Naive thymus-derived CD4-positive, alpha-beta T cell (primary cell): ENCODE measurements at regions not wholly inside any gene's neighbourhood (a gene's known extent, or its start where the extent isn't known, plus 50 kb on each side); places are given as distances from the start of the nearest gene placed in this dataset.
"Not testable (repeated sequence)": the region's sequence is repeated elsewhere in the genome, so short reads cannot be mapped to it uniquely, and the experiment has no call there.

Experiments used
- ATAC-seq: fragments of 150-1000 bp; cut with Tn5 transposase; 2 replicates; pipeline ENCODE4 v1.10.0; 2021; ENCODE audit warnings: mild to moderate bottlenecking, moderate library complexity
- CTCF ChIA-PET: fragments of 350-600 bp; sonication (Branson Sonifier 250); formaldehyde crosslinking; loops from one replicate; lab custom pipeline; 2021; ENCODE audit warnings: antibody characterized with exemption; lab: Charles Lee
- POLR2A ChIA-PET: fragments of 350-600 bp; sonication (Branson Sonifier 250); formaldehyde crosslinking; loops from one replicate; lab custom pipeline; 2021; ENCODE audit warnings: antibody characterized with exemption, inconsistent platforms; lab: Charles Lee
- DNase-seq, 9 donors: peaks; one replicate each; pipeline versions ENCODE4 v3.0.0 to v3.0.0-alpha.2; 2020 to 2022; ENCODE audit warnings: mixed read lengths in 1 of 9
- H3K27ac ChIP-seq: one replicate; pipeline ENCODE4 v1.7.0; 2013; ENCODE audit warnings: mild to moderate bottlenecking, low read depth, low read length, moderate library complexity
- H3K27me3 ChIP-seq, 2 donors: one replicate each; pipeline ENCODE4 v1.7.0; 2013; ENCODE audit warnings: low read length in 2 of 2, mild to moderate bottlenecking in 2 of 2, moderate library complexity in 2 of 2; ENCODE audit not compliant: control insufficient read depth in 2 of 2, insufficient read depth in 2 of 2
- H3K36me3 ChIP-seq, 3 experiments: 1 replicate in 2 of 3; 2 replicates in 1 of 3; pipeline ENCODE4 v1.7.0; 2013; ENCODE audit warnings: low read length in 3 of 3, mild to moderate bottlenecking in 3 of 3, moderate library complexity in 1 of 3; ENCODE audit not compliant: insufficient read depth in 3 of 3, control insufficient read depth in 2 of 3
- H3K4me1 ChIP-seq, 2 donors: one replicate each; pipeline ENCODE4 v1.7.0; 2013; ENCODE audit warnings: low read length in 2 of 2, mild to moderate bottlenecking in 2 of 2, moderate library complexity in 1 of 2; ENCODE audit not compliant: control insufficient read depth in 2 of 2, insufficient read depth in 2 of 2
- H3K4me3 ChIP-seq: 2 replicates; pipeline ENCODE4 v1.7.0; 2013; ENCODE audit warnings: mild to moderate bottlenecking, low read length
- H3K9me3 ChIP-seq, 3 experiments: 1 replicate in 2 of 3; 2 replicates in 1 of 3; pipeline ENCODE4 v1.7.0; 2013; ENCODE audit warnings: low read length in 3 of 3; ENCODE audit not compliant: control insufficient read depth in 2 of 3
- H3K27ac Mint-ChIP-seq, 9 donors: one replicate each; pipeline ENCODE4 v1.8.0; 2020 to 2022; ENCODE audit warnings: mixed read lengths in 9 of 9, mild to moderate bottlenecking in 8 of 9, moderate library complexity in 5 of 9, inconsistent platforms in 2 of 9
- H3K27me3 Mint-ChIP-seq, 5 donors: one replicate each; pipeline ENCODE4 v1.8.0; 2021 to 2022; ENCODE audit warnings: mixed read lengths in 5 of 5, mild to moderate bottlenecking in 1 of 5
- H3K36me3 Mint-ChIP-seq, 5 donors: one replicate each; pipeline ENCODE4 v1.8.0; 2020 to 2022; ENCODE audit warnings: mixed read lengths in 5 of 5, mild to moderate bottlenecking in 3 of 5, inconsistent platforms in 1 of 5
- H3K4me1 Mint-ChIP-seq, 7 donors: one replicate each; pipeline ENCODE4 v1.8.0; 2020 to 2022; ENCODE audit warnings: mixed read lengths in 7 of 7, mild to moderate bottlenecking in 3 of 7, inconsistent platforms in 1 of 7
- H3K4me3 Mint-ChIP-seq, 10 donors: one replicate each; pipeline ENCODE4 v1.8.0; 2020 to 2022; ENCODE audit warnings: mild to moderate bottlenecking in 10 of 10, mixed read lengths in 10 of 10, moderate library complexity in 6 of 10, inconsistent platforms in 2 of 10
- H3K9me3 Mint-ChIP-seq, 11 donors: one replicate each; pipeline ENCODE4 v1.8.0; 2020 to 2022; ENCODE audit warnings: mixed read lengths in 11 of 11, mild to moderate bottlenecking in 4 of 11, inconsistent platforms in 1 of 11, moderate library complexity in 1 of 11
- intact Hi-C, 2 donors: fragments of 100-400 bp; cut with micrococcal nuclease; formaldehyde crosslinking; loops; one replicate each; pipeline ENCODE4 v1.15.1; 2023

- ChIA-PET POLR2A (no interaction called here), CTCF (no interaction called here)
- Mint-ChIP-seq H3K27ac (no peak overlapping the region), H3K4me1 (peaks cover 0 to 4% (median 0%) of the 10 kb centered on the region in 7 donors), H3K27me3 (peaks cover 12 to 47% (median 32%) of the 10 kb centered on the region in 5 donors), H3K4me3 (no peak overlapping the region), H3K9me3 (no peaks in the 10 kb centered on the region), H3K36me3 (no peaks in the 10 kb centered on the region)
- intact Hi-C loops: no loop called here
- H3K4me1 ChIP-seq: no peaks in the 10 kb centered on the region
- ATAC-seq (no peak), DNase-seq (no peak)
- no peaks in the 10 kb centered on the region for H3K36me3 ChIP-seq
- no peak overlapping the region for H3K4me3 ChIP-seq
- no peak overlapping the region for H3K27ac ChIP-seq
- no peaks in the 10 kb centered on the region for H3K27me3 ChIP-seq
- no peaks in the 10 kb centered on the region for H3K9me3 ChIP-seq
Observed at GRCh38 chr20:48377940-48378339, 449.9 kb downstream of the PREX1 start.

- Histone ChIP-seq H3K36me3 (no peaks in the 10 kb centered on the region), H3K4me3 (no peak overlapping the region), H3K9me3 (no peaks in the 10 kb centered on the region), H3K27ac (no peak overlapping the region), H3K27me3 (no peaks in the 10 kb centered on the region), H3K4me1 (no peaks in the 10 kb centered on the region)
- H3K27me3 Mint-ChIP-seq: peaks cover 8 to 28% (median 20%) of the 10 kb centered on the region in 5 donors
- CTCF ChIA-PET: no interaction called here
- intact Hi-C loops: no loop called here
- H3K36me3 Mint-ChIP-seq: no peaks in the 10 kb centered on the region
- H3K4me3 Mint-ChIP-seq: no peak overlapping the region
- H3K27ac Mint-ChIP-seq: no peak overlapping the region
- no peak for ATAC-seq
- no peak for DNase-seq
- no peaks in the 10 kb centered on the region for H3K9me3 Mint-ChIP-seq
- POLR2A ChIA-PET: no interaction called here
- H3K4me1 Mint-ChIP-seq: peaks cover 0 to 4% (median 0%) of the 10 kb centered on the region in 7 donors
Observed at GRCh38 chr20:48375804-48376203, 452.0 kb downstream of the PREX1 start.

GRCh38 chr20:48374991-48375595, 452.7 kb downstream of the PREX1 start:
- Histone ChIP-seq H3K9me3 (no peaks in the 10 kb centered on the region), H3K4me1 (no peaks in the 10 kb centered on the region), H3K27ac (no peak overlapping the region), H3K4me3 (no peak overlapping the region), H3K27me3 (no peaks in the 10 kb centered on the region), H3K36me3 (no peaks in the 10 kb centered on the region)
- ATAC-seq: no peak
- POLR2A ChIA-PET: no interaction called here
- H3K9me3 Mint-ChIP-seq: no peaks in the 10 kb centered on the region
- DNase-seq: no peak
- H3K36me3 Mint-ChIP-seq: no peaks in the 10 kb centered on the region
- no peak overlapping the region for H3K27ac Mint-ChIP-seq
- H3K27me3 Mint-ChIP-seq: peaks cover 8 to 28% (median 22%) of the 10 kb centered on the region in 5 donors
- peaks cover 0 to 4% (median 0%) of the 10 kb centered on the region in 7 donors for H3K4me1 Mint-ChIP-seq
- H3K4me3 Mint-ChIP-seq: no peak overlapping the region
- intact Hi-C loops: no loop called here
- CTCF ChIA-PET: no interaction called here

- H3K36me3 Mint-ChIP-seq, H3K27ac Mint-ChIP-seq, CTCF ChIA-PET, H3K4me3 ChIP-seq, intact Hi-C loops, DNase-seq, H3K9me3 ChIP-seq, H3K27ac ChIP-seq, H3K4me1 ChIP-seq, H3K4me3 Mint-ChIP-seq, H3K9me3 Mint-ChIP-seq, H3K27me3 ChIP-seq, POLR2A ChIA-PET, H3K4me1 Mint-ChIP-seq, ATAC-seq, H3K36me3 ChIP-seq: not testable (repeated sequence)
- H3K27me3 Mint-ChIP-seq: peaks cover 5 to 28% (median 22%) of the 10 kb centered on the region in 5 donors
Observed at GRCh38 chr20:48374031-48374907, 453.5 kb downstream of the PREX1 start.

GRCh38 chr20:48373555-48373934, 454.3 kb downstream of the PREX1 start:
- Histone ChIP-seq H3K4me1 (no peaks in the 10 kb centered on the region), H3K27me3 (no peaks in the 10 kb centered on the region), H3K36me3 (no peaks in the 10 kb centered on the region), H3K4me3 (no peak overlapping the region), H3K27ac (no peak overlapping the region), H3K9me3 (no peaks in the 10 kb centered on the region)
- Mint-ChIP-seq H3K36me3 (no peaks in the 10 kb centered on the region), H3K9me3 (no peaks in the 10 kb centered on the region), H3K27me3 (peaks cover 5 to 28% (median 22%) of the 10 kb centered on the region in 5 donors), H3K4me3 (no peak overlapping the region), H3K4me1 (peaks cover 0 to 6% (median 3%) of the 10 kb centered on the region in 7 donors), H3K27ac (no peak overlapping the region)
- intact Hi-C loops: no loop called here
- ATAC-seq (no peak), DNase-seq (no peak)
- ChIA-PET POLR2A (no interaction called here), CTCF (no interaction called here)

GRCh38 chr20:48372851-48373554, 454.8 kb downstream of the PREX1 start:
- H3K27me3 Mint-ChIP-seq: peaks cover 5 to 24% (median 22%) of the 10 kb centered on the region in 5 donors
- H3K27ac ChIP-seq, CTCF ChIA-PET, H3K4me1 Mint-ChIP-seq, H3K4me3 Mint-ChIP-seq, DNase-seq, H3K27me3 ChIP-seq, H3K9me3 Mint-ChIP-seq, ATAC-seq, H3K27ac Mint-ChIP-seq, H3K4me1 ChIP-seq, H3K36me3 Mint-ChIP-seq, H3K36me3 ChIP-seq, POLR2A ChIA-PET, H3K9me3 ChIP-seq, intact Hi-C loops, H3K4me3 ChIP-seq: not testable (repeated sequence)
